ENCODE measurements at regions not wholly inside any gene's neighbourhood (a gene's known extent, or its start where the extent isn't known, plus 50 kb on each side); places are given as distances from the start of the nearest gene placed in this dataset.
"Not testable (repeated sequence)": the region's sequence is repeated elsewhere in the genome, so short reads cannot be mapped to it uniquely, and the experiment has no call there.

DNA sequence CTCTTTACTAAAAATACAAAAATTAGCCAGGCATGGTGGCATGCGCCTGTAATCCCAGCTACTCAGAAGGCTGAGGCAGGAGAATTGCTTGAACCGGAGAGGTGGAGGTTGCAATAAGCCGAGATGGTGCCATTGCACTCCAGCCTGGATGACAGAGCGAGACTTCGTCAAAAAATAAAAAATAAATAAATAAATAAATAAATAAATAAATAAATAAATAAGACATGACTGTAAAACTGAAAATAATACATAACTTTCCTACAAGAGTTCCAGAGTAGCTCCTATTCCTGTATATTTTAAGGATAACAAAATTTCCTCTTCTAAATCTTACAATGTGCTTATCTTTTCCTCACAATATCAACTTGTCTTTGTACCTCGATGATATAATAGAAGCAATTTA is 549.4 kb downstream of the TRAM1L1 start:
- DNase-seq, result not testable (repeated sequence)

DNA sequence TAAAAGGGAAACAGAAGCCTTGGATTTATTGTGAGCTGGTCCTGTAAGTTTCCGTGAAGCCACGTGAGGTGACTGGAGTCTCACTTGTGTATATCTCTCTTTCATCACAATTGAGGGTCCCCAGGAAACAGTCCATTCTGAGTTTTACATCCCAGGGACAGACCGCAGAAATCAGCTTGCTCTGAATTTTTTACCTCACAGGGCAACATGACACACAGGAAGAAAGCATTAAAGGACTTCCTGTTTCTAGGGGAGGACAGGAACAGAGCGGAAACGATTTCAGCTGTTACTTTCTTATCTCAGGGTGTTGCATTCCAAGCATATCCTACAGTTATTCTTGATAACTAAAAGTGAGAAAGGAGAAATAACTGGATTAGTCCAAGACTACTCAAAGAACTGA is 553.5 kb downstream of the TRAM1L1 start:
- DNase-seq, result no peak

DNA sequence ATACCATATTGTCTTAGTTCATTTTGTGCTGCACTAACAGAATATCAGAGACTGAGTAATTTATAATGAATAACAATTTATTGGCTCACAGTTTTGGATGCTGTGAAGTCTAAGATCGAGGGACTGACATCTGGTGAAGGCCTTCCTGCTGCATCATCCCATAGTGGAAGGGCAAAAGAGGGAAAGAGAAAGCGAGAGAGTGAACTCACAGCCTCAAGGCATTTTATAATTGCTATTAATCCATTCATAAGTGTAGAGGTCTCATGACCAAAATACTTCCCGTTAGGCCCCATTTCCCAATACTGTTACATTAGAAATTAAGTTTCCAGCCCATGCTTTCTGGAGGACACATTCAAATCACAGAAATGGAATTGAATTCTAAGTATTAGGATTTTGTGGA is 554.4 kb downstream of the TRAM1L1 start:
- DNase-seq, result no peak

DNA sequence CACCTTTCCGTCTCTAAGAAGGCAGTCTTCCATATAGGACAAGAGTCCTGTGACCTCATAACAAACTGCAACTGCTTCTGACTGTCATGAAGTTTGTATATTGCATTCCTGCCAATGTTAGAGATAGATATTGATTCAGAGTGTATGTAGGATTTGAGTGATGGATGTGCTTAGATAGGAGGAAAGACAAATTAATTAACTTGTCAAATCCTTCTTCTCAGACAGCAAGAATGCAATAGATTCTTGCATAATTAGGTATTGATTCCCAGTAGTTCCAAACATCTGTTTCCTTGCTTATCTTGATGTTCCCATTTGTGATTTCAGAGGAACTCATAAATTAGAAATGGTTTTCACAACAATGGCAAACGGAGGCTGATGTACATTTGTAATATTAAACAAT is 555.3 kb downstream of the TRAM1L1 start:
- DNase-seq, result no peak

DNA sequence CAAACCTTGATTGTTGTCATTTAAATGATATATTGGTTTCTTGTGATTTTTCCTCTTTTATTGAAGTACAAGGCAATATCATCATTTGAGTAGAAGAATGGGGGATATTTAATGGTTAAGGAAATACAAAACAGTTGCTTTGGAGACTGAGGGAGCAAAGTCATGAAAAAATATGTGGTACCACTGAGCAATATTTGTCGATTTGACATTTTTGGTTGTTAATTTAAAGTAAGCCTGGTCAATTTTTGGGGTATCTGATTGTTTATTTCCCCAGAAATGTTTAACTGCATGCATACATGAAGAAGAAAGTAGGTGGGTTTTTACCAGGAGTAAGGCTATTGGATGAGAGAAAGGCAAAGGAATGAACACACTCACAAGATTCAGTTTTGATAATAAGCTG is 556.2 kb downstream of the TRAM1L1 start:
- DNase-seq, result no peak

DNA sequence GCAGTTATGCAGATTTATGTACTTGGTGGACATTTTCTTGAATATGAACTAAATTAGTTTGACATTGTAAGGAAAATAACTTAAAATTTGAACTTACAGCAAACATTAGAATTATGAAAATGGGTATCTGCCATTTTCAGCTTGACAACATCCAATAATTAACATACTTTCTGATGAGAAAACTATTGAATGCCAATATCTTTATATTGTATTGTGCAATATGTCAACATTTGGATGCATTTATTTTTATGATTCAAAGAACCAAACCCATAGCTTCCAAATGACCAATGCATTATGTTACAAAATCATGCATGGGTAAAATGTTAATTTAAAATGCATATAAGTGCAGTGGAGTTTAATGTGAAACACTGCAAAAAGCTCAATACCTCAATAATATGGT is 562.5 kb downstream of the TRAM1L1 start:
- DNase-seq, result no peak

DNA sequence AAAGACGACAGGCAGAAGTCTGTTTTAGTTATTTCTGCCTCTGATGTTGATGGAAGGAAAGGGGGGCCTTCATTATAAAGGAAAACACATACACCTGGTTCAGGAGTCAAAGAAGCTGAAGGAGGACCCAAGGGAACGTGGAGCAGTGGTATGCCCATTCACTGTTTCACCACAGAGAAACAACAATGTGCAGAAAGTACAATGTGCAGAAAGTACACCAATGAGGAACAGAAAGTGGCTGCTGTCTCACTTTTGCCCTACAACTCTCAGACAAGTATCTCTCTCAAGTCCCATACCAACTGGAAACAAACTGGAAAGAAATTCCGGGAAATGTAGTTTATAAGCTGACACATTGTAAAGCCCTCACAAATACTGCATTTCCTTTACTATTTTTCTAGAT is 564.5 kb downstream of the TRAM1L1 start:
- DNase-seq, result no peak

DNA sequence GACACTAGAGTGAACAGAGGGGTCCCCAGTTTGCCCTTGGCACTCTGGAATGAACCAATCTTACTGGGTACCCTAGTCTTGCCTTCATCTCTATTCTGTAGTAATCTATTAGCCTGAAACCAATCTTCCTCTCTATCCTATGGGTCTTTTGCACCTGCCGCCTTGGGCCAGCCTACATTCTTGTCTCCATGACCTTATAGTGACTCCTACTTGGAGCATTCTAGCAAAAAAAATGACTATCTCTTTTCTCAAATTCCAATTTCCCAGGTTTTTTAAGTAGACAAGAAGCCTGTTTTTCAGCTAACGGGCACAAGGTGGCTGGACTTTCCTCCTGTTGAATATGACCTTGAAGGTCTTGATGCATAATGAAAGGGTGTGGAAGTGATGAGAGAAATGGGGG is 568.7 kb downstream of the TRAM1L1 start:
- no peak for DNase-seq

DNA sequence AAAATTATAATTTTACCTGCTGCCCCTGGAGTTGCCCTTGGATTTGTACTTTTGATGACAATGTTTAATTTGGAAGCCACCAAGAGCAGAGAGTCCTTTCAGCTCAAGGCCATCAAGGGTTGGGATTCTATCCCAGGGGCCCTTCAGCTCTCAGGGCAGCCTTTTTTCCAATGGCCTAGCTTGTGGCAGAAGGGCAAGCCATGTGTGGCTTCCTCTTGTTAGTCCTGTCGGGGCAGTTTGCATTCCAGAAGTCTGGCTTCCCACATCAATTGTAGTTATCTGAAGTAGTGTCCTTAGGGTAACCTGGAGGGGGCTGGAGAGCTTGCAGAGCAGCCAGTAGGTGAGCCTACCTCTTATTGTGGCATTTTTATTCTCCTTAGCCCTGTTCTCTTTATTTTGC is 569.4 kb downstream of the TRAM1L1 start:
- no peak for DNase-seq

DNA sequence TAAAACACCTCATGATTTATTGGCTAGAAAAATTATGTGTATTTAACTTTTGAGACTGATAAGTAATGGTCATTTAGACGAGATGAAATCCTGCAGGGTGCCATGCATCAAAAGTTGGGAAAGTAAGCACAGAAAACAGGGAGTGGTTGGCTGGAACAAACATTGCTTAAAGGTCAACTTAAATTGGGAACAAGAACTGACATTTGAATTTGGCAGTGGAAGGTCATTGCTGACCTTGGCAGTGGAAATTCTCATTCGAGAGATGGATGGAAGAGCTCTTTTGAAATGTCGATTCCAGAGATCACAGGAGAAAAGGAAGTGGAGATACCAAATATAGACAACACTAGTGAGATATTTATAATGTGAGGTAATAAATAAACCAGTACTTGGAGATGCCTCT is 572.8 kb downstream of the TRAM1L1 start:
- DNase-seq, result no peak

DNA sequence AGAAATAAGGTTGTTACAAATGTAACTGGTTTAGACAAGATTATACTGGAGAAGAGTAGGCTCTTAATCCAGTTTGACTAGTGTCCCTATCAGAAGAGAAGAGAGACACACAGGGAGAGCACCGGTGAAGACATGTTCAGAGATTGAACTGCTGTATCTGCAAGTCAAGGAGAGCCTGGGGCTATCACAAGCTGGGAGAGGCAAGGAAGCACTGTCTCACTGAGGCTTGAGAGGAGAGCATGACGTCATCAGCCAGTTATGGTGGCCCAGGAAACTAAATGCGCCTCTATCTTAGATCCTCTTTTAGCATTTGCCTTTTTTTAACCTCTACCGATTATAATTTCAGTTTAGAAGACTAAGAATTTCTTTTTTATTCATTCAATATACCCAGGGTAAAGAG is 583.4 kb downstream of the TRAM1L1 start:
- DNase-seq, result no peak

DNA sequence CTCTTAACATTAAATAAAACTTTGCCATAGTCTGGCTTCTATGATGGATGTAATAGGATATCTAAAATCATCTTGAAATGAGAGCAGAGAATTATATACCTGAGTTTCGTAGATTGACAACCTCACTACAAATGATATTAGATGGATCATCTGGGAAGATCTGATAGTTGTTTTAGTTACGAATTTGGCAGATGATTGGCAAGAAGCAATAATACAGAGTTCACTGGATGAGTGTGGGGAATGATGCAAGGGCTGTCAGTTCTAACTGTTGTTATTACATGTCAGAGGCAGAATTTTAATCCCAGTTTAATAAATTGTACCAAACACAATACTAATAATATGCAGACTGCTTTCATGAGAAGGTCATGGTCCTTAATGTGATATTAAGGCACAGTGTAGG is 585.2 kb downstream of the TRAM1L1 start:
- DNase-seq, result no peak

DNA sequence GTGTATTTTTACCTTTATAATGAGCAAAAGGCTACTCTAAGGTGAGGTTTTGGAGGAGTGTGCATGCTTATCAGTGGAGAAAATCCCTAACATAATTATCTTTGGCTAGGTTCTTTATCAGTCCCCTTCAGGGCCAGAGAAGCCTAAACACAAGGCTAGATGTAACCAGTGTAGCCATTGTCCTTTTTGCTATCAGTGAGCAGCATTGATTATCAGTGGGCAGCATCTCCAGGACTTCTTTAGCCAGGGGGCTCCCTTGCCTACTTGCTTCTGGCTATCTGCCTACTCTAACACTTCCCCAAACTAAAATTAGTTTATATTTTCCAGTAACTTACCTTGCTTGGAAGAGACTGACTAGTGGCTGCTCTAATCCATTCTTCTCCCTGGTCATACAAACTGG is 595.6 kb downstream of the TRAM1L1 start:
- DNase-seq, result no peak

DNA sequence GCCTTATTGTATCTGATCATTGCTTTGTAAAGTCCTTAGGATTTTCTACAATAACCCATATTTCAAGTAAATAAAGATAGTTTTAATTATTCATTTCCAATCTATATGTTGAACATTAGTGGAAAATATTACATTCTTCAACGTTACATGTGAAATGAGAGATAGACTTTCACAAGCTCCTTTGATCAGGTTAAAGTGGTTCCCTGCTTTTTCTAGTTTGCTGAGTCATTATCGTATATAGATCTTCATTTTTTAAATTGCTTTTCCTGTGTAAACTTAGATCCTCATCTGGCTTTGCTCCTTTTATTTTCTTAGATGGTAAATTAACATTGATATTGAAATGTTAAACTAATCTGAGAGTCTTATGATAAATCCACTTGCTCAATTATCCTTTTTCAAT is 599.0 kb downstream of the TRAM1L1 start:
- DNase-seq, result no peak

DNA sequence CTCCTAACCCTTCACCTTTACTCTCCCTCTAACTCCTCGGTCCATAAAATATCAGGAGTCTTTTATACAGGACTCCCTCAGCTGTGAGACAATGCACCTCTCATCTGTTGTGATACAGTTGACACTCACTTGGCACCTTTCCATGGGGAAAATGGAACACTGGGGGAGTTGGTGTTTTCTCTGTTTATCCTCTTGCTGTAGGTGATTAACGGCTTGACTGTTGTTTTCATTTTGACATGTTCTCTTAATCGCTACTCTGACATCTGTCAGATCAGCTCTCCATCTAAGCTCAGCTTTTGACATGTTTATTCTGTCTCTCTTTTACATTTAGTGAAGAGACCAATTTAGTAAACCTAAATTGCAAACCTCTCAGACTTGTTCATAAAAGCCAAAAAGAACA is 604.8 kb downstream of the TRAM1L1 start:
- no peak for DNase-seq

DNA sequence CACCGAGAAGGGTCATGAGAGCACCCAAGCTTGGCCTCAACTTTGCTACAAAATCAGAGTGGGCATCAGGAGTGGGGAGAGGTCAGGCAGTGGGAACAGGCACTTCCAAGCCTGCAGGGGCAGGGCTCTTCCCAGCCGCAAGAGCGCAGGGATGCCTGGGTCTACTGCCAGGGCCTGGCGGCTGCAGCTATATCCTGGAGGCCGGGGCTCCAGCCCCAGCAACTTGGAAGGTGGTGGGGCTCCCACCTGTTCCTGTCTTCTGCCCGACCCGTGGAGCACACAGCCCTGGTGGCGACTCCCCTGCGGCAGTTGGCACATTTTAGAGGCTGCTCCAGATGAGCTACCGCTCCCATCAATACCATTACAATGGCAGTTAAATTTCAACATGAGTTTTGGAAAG is 607.0 kb downstream of the TRAM1L1 start:
- DNase-seq, result no peak

DNA sequence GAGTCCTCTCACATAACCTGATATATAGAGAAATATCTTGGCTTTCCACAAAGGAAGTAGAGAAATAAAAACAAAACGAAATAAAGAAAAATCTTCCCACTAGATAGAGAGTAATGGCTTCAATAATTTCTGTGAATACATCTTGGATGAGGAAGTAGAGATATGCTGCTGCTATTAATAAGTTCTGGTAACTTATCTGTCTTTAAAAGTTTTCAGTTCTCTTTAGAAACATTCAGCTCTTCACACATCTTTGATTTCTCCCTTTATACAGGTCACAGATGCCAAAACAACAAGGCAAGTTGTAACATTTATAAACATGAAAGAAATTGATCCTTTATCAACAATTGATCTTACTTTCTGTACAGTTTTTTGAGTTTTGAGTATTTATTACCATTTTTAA is 615.8 kb downstream of the TRAM1L1 start:
- no peak for DNase-seq

DNA sequence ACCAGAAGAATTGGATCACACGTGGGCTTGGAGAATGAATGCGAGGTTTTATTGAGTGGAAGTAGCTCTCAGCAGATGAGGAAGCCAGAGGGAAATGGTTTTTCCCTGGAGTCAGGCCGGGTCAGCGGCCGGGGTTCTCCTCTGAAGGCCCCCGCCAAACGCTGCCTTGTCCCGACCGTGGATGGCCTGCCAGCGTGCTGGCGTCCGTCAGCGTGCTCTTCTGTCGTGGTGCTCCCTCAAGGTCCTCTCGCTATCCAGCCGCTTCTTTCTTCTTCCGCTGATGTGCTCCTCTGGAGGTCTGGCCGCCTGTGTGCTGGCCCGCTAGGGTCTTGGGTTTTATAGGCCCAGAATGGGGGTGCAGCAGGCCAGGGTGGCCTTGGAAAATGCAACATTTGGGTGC is 632.2 kb downstream of the TRAM1L1 start:
- DNase-seq, result no peak

DNA sequence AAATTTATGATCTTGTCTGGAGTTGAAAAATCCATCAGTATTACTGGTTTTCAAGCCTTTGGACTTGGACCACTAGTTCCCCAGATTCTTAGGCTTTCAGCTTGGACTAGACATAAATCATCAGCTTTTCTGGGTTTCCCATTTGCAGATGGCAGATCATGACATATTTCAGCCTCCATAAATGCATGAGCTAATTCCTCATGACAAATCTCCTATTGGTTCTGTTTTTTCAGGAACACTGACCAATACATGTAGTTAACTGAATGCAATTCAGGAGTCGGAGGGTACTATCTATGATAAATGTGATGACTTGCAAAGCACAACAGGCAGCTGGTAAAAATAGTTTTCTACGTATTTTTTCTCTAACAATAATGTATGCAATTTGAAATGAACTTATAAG is 635.6 kb downstream of the TRAM1L1 start:
- no peak for DNase-seq

DNA sequence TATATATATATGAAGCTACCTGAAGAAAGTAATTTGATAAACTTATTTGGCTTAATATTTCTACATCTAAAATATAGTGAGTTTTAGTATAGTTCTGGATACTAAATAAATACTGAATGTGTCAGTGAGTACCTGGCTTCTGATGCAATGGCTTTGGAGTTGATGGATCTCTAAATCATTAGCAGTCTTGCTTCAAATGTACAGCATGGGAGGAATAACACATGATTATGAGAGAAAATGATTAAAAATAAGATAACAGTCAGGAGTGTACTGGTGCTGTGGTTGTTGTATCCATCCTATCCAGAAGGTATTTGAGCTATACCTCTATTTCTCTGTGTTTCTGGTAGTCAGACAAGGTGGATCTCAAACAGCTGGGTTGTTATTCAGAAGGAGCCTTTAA is 641.3 kb downstream of the TRAM1L1 start:
- no peak for DNase-seq

DNA sequence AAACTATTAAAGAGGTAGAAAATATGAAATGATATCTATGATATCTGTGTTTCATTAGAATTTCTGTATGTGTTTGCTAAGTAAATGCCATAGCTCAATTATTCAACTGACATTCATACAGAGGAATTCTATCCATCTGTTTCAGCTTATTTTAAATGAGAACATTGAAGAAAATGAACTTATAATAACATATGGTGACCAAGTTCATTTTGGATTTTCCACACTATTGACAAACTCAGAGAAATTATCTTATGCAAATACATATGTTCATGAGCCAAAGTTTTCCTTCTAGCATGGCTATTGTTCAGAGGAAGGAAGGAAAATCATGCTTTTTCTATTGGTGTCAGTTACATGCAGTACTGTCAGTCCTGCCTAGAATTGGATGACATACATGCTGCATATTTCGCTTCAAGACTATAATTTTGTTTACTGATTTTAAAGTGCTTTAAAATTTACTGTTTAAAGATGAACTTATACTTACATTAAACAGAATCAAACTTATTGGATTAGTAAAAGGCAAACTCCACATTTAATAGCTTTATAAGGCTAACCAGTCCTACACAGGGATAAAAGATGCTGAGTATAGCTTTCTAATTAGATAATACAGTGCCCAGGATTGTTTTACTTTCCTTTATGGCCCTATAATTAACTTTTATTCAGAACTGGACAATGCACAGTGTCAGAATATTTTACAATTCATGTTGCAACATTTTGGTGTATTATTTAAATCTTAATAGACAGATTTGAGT is 646.2 kb downstream of the TRAM1L1 start:
- DNase-seq, result no peak

DNA sequence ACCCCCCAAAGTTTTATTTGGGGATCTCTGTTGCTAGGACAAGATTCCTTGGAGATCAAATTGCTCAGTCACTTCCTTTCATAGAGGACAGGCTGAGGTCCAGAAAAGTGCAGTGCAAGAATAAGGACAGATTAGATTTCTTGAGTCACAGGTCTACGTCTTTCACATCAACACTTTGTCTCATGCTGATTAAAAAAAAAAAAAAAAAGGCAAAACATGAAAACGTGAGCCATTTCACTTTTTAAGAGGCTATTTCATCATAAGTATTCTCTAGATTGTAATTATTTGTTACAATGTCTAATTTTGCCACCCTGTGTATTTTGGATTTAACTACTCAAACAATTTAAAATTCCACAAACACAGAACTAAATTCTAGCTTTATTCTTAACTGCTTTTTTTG is 647.0 kb downstream of the TRAM1L1 start:
- DNase-seq, result no peak

DNA sequence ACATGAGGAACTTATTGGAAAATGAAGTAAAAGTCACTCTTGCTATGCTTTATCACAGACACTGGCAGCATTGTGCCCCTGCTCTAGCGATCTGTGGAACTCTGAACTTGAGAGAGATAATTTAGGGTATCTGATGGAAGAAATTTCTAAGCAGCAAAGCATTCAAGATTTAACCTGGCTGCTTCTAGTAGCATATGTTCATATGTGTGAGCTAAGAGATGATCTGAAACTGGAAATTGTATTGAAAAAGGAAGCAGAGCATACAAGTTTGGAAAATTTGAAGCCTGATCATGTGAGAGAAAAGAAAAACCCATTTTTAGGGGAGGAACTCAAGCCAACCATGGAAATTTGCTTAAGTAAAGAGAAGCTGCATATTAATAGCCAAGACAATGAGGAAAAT is 657.7 kb downstream of the TRAM1L1 start:
- DNase-seq, result no peak

DNA sequence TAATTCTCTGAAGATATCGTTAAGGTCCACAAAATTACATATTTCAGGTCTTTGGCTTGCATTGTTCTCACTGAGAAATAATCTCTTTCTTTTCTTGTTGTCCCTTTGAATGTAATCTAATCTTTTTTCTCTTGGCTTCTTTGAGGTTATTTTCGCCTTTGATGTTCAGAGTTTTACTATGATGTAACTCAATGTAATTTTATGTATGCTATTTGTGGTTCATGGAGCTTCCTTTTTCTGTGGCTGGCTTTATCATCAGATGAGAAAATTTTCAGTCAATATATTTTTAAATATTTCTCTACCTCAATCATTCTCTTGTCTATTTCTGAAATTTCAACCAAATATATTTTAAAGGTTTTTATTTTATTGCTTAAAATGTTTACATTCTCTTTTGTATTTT is 672.2 kb downstream of the TRAM1L1 start:
- no peak for DNase-seq

DNA sequence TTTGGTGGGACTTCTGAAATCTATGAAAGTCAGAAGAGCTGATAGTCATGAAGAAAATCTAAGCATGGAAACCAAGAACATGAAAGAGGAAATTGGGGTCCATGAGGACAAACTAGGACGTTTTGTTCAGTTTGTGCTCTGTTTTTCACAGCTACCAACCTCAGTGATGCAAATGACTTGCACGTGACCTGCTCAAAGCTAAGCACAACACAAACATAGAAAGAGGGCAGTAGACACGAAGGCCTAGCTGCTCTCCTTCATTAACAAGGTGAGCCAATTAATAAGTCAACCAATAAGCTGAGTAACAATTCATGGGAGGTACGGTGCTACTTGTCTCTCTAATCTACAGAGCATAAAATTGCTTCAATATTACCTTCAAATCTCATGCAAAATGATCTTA is 684.1 kb downstream of the TRAM1L1 start:
- DNase-seq, result no peak

DNA sequence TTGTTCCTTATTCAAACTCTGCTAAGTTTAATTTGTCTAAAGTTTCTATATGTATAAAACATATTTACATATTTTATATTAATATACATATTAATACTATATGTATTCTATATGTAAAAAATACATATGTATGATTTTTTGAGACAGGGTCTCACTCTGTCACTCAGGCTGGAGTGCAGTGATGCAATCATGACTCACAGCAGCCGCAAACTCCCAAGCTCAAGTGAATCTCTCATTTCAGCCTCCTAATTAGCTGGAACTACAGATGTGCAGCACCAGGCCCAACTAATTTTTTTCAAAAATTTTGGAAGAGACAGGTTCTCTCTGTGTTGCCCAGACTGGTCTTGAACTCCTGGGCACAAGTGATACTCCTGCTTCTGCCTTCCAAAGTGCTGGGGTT is 684.9 kb downstream of the TRAM1L1 start:
- DNase-seq, result no peak
